RWPE2 (cell line): ENCODE measurements at regions not wholly inside any gene's neighbourhood (a gene's known extent, or its start where the extent isn't known, plus 50 kb on each side); places are given as distances from the start of the nearest gene placed in this dataset.

Experiments
- ATAC-seq: fragments of 200-7000 bp; cut with Tn5 transposase; 3 replicates; pipeline ENCODE4 v1.9.1; 2021; ENCODE audit warnings: low read depth
- DNase-seq: peaks from one replicate; pipeline ENCODE4 v3.0.0-alpha.2; 2020; ENCODE audit warnings: low spot score
- H3K27ac ChIP-seq: fragments of 450-650 bp; 2 replicates; pipeline ENCODE4 v1.5.1; 2017; ENCODE audit warnings: mild to moderate bottlenecking; ENCODE audit not compliant: poor library complexity, severe bottlenecking
- H3K27me3 ChIP-seq: fragments of 250-450 bp; sonication (Bioruptor Pico); 2 replicates; pipeline ENCODE4 v1.5.1; 2021; ENCODE audit warnings: mild to moderate bottlenecking, moderate library complexity; ENCODE audit not compliant: insufficient read depth, poor library complexity, severe bottlenecking
- H3K36me3 ChIP-seq: fragments of 250-450 bp; sonication (Bioruptor Pico); 2 replicates; pipeline ENCODE4 v1.5.1; 2020; ENCODE audit warnings: low read depth, mild to moderate bottlenecking, moderate library complexity
- H3K4me1 ChIP-seq: fragments of 250-450 bp; sonication (Bioruptor Pico); 2 replicates; pipeline ENCODE4 v1.5.1; 2021; ENCODE audit warnings: mild to moderate bottlenecking, moderate library complexity; ENCODE audit not compliant: insufficient read depth, poor library complexity, severe bottlenecking
- H3K4me3 ChIP-seq: fragments of 250-450 bp; sonication (Bioruptor Pico); 2 replicates; pipeline ENCODE4 v1.5.1; 2021; ENCODE audit warnings: mild to moderate bottlenecking, moderate library complexity; ENCODE audit not compliant: severe bottlenecking
- H3K9me3 ChIP-seq: fragments of 250-450 bp; sonication (Bioruptor Pico); 2 replicates; pipeline ENCODE4 v1.5.1; 2021; ENCODE audit warnings: mild to moderate bottlenecking, moderate library complexity; ENCODE audit not compliant: severe bottlenecking
- CTCF ChIP-seq: fragments of 450-650 bp; IDR thresholded peaks from one replicate; pipeline ENCODE4 v1.5.1; 2017; ENCODE audit warnings: mild to moderate bottlenecking, moderate library complexity; ENCODE audit not compliant: poor library complexity, severe bottlenecking

- Histone ChIP-seq H3K9me3 (no peaks in the 10 kb centered on the region), H3K4me1 (no peaks in the 10 kb centered on the region), H3K27ac (no peak overlapping the region), H3K4me3 (no peak overlapping the region), H3K27me3 (no peaks in the 10 kb centered on the region), H3K36me3 (no peaks in the 10 kb centered on the region)
- peak; percentile 36; the same call in 2 of the 3 replicates for ATAC-seq
- DNase-seq, result no peak
- TF ChIP-seq CTCF, result no peak
Observed at GRCh38 chr6:104050455-104050854, 809.3 kb downstream of the HACE1 start.

- no peak for DNase-seq
- Histone ChIP-seq H3K4me3 (no peak overlapping the region), H3K27me3 (no peaks in the 10 kb centered on the region), H3K36me3 (no peaks in the 10 kb centered on the region), H3K27ac (no peak overlapping the region), H3K4me1 (no peaks in the 10 kb centered on the region), H3K9me3 (no peaks in the 10 kb centered on the region)
- ATAC-seq, result no peak
- TF ChIP-seq CTCF, result no peak
Observed at GRCh38 chr6:104046426-104046825, 813.3 kb downstream of the HACE1 start.

GRCh38 chr6:104031346-104031745, 828.4 kb downstream of the HACE1 start:
- no peaks in the 10 kb centered on the region for H3K27me3 ChIP-seq
- no peak overlapping the region for H3K27ac ChIP-seq
- DNase-seq, result no peak
- H3K4me1 ChIP-seq, result no peaks in the 10 kb centered on the region
- H3K36me3 ChIP-seq, result no peaks in the 10 kb centered on the region
- TF ChIP-seq CTCF, result no peak
- no peak for ATAC-seq
- no peaks in the 10 kb centered on the region for H3K9me3 ChIP-seq
- H3K4me3 ChIP-seq, result no peak overlapping the region

GRCh38 chr6:104022126-104022525, 837.6 kb downstream of the HACE1 start:
- no peaks in the 10 kb centered on the region for H3K9me3 ChIP-seq
- H3K36me3 ChIP-seq, result no peaks in the 10 kb centered on the region
- ATAC-seq (no peak), DNase-seq (no peak)
- H3K27me3 ChIP-seq, result no peaks in the 10 kb centered on the region
- TF ChIP-seq CTCF, result no peak
- H3K27ac ChIP-seq, result no peak overlapping the region
- H3K4me1 ChIP-seq, result no peaks in the 10 kb centered on the region
- no peak overlapping the region for H3K4me3 ChIP-seq

- Histone ChIP-seq H3K27ac (no peak overlapping the region), H3K9me3 (no peaks in the 10 kb centered on the region), H3K4me3 (no peak overlapping the region), H3K27me3 (no peaks in the 10 kb centered on the region), H3K36me3 (no peaks in the 10 kb centered on the region), H3K4me1 (no peaks in the 10 kb centered on the region)
- ATAC-seq, result no peak
- no peak for DNase-seq
- no peak for TF ChIP-seq CTCF
Observed at GRCh38 chr6:104019075-104019753, 840.5 kb downstream of the HACE1 start.
